Neural cell (in vitro differentiated cells): ENCODE measurements at regions not wholly inside any gene's neighbourhood (a gene's known extent, or its start where the extent isn't known, plus 50 kb on each side); places are given as distances from the start of the nearest gene placed in this dataset.

ENCODE experiments used
- H2AFZ ChIP-seq: fragments of 200-600, 300-800 bp; sonication (generic), shearing (Covaris generic); 2 replicates; pipeline ENCODE4 v1.6.0; 2014; ENCODE audit warnings: low read depth, mild to moderate bottlenecking, antibody characterized with exemption, low read length, moderate library complexity
- H3F3A ChIP-seq: fragments of 200-600 bp; shearing (Covaris generic); 2 replicates; pipeline ENCODE4 v1.6.1; 2016; ENCODE audit warnings: mild to moderate bottlenecking, moderate library complexity, mixed read lengths, antibody characterized with exemption, low read length; ENCODE audit not compliant: insufficient read depth, poor library complexity, severe bottlenecking
- H3K27ac ChIP-seq: fragments of 200-600, 300-800 bp; sonication (generic), shearing (Covaris generic); 2 replicates; pipeline ENCODE4 v1.5.1; 2014; ENCODE audit warnings: mild to moderate bottlenecking, low read length, moderate library complexity
- H3K27me3 ChIP-seq: fragments of 300-800, 200-600 bp; sonication (generic), shearing (Covaris generic); 2 replicates; pipeline ENCODE4 v1.6.0; 2014; ENCODE audit warnings: mild to moderate bottlenecking, low read depth, low read length, moderate library complexity; ENCODE audit not compliant: insufficient read depth
- H3K36me3 ChIP-seq: fragments of 300-800, 200-600 bp; sonication (generic), shearing (Covaris generic); 2 replicates; pipeline ENCODE4 v1.5.1; 2014; ENCODE audit warnings: mild to moderate bottlenecking, antibody characterized with exemption, low read length, moderate library complexity; ENCODE audit not compliant: insufficient read depth
- H3K4me2 ChIP-seq: fragments of 300-800, 200-600 bp; sonication (generic), shearing (Covaris generic); 2 replicates; pipeline ENCODE4 v1.6.0; 2014; ENCODE audit warnings: mild to moderate bottlenecking, low read length
- H3K4me3 ChIP-seq: fragments of 300-800, 200-600 bp; sonication (generic), shearing (Covaris generic); 2 replicates; pipeline ENCODE4 v1.5.1; 2014; ENCODE audit warnings: mild to moderate bottlenecking, low read length, moderate library complexity
- H3K79me2 ChIP-seq: fragments of 200-600 bp; shearing (Covaris generic); replicated peaks from 2 replicates; pipeline ENCODE4 v1.6.0; 2014; ENCODE audit warnings: mild to moderate bottlenecking, low read length, moderate library complexity; ENCODE audit not compliant: insufficient read depth
- H3K9ac ChIP-seq: fragments of 300-800, 200-600 bp; sonication (generic), shearing (Covaris generic); 2 replicates; pipeline ENCODE4 v1.6.1; 2016; ENCODE audit warnings: mild to moderate bottlenecking, low read length, mixed read lengths
- H3K9me2 ChIP-seq: fragments of 200-600 bp; shearing (Covaris generic); 2 replicates; pipeline ENCODE4 v1.6.1; 2016; ENCODE audit warnings: mild to moderate bottlenecking, low read length, mixed read lengths; ENCODE audit not compliant: insufficient read depth
- H3K9me3 ChIP-seq: fragments of 200-600, 300-800 bp; sonication (generic), shearing (Covaris generic); 2 replicates; pipeline ENCODE4 v1.6.1; 2016; ENCODE audit warnings: mild to moderate bottlenecking, mixed run types, low read length, moderate library complexity, mixed read lengths
- H4K20me1 ChIP-seq: fragments of 200-600 bp; shearing (Covaris generic); 2 replicates; pipeline ENCODE4 v1.6.1; 2016; ENCODE audit warnings: mild to moderate bottlenecking, mixed run types; ENCODE audit not compliant: insufficient read depth
- EP300 ChIP-seq: fragments of 450-650 bp; conservative IDR thresholded peaks from 2 replicates; pipeline ENCODE4 v1.6.1; 2014; ENCODE audit warnings: antibody characterized with exemption, mild to moderate bottlenecking, moderate library complexity; ENCODE audit not compliant: poor library complexity, severe bottlenecking
- EZH2 ChIP-seq: fragments of 200-600, 300-800 bp; shearing (Covaris generic), sonication (generic); IDR thresholded peaks from 2 replicates; pipeline ENCODE4 v1.6.1; 2014; ENCODE audit warnings: antibody characterized with exemption, low read length, borderline replicate concordance, mild to moderate bottlenecking; ENCODE audit not compliant: insufficient read depth, poor library complexity, severe bottlenecking
- MXI1 ChIP-seq: fragments of 450-650 bp; conservative IDR thresholded peaks from 2 replicates; pipeline ENCODE4 v1.6.1; 2014; ENCODE audit warnings: antibody characterized with exemption, mild to moderate bottlenecking; ENCODE audit not compliant: poor library complexity, severe bottlenecking
- POLR2AphosphoS5 ChIP-seq: IDR thresholded peaks from 2 replicates; pipeline ENCODE4 v1.6.1; 2012
- RAD21 ChIP-seq: fragments of 450-650 bp; conservative IDR thresholded peaks from 2 replicates; pipeline ENCODE4 v1.6.1; 2014; ENCODE audit warnings: antibody characterized with exemption, mild to moderate bottlenecking, moderate library complexity
- REST ChIP-seq: IDR thresholded peaks from 2 replicates; pipeline ENCODE4 v1.6.1; 2012; ENCODE audit warnings: borderline replicate concordance
- SMC3 ChIP-seq: fragments of 450-650 bp; conservative IDR thresholded peaks from 2 replicates; pipeline ENCODE4 v1.6.1; 2014; ENCODE audit warnings: antibody characterized with exemption, mild to moderate bottlenecking, moderate library complexity; ENCODE audit not compliant: poor library complexity
- TAF1 ChIP-seq: IDR thresholded peaks from 2 replicates; pipeline ENCODE4 v1.6.1; 2012; ENCODE audit warnings: low read depth
- TF ChIP-seq, protein P1 (sequence below): fragments of 450-650 bp; IDR thresholded peaks from 2 replicates; pipeline ENCODE4 v1.5.1; 2014; ENCODE audit warnings: antibody characterized with exemption, mild to moderate bottlenecking, moderate library complexity; ENCODE audit not compliant: poor library complexity, severe bottlenecking

DNA sequence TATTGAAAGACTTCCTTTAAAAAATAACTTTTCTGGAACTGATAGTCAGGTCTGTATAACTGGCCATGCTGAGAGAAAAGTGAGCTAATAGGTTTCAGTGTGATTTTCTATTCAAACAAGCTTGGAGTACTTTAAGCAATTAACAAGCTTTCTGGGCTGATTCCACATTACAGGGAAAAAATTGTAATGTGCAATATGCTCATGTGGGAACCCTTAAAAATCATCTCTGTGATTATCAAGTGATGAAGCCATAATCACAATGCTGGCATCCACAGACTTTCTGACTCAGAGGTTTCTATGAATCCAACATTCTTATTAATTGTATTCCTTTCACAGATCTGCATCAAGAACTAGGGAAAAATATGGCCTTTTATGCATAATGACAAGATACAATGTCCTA, 212.2 kb upstream of the ACO1 start:
- Histone ChIP-seq H3K27me3 (no peaks in the 10 kb centered on the region), H3K9me3 (no peaks in the 10 kb centered on the region), H3K79me2 (no peaks in the 10 kb centered on the region), H3K9me2 (no peaks in the 10 kb centered on the region), H3K4me2 (no peak overlapping the region), H3F3A (no peaks in the 10 kb centered on the region), H3K27ac (peak overlapping the region; percentile 10), H3K36me3 (no peaks in the 10 kb centered on the region), H3K4me3 (no peak overlapping the region), H2AFZ (no peak overlapping the region), H3K9ac (no peak overlapping the region), H4K20me1 (no peaks in the 10 kb centered on the region)
- TF ChIP-seq EZH2 (no peak), EP300 (no peak)

DNA sequence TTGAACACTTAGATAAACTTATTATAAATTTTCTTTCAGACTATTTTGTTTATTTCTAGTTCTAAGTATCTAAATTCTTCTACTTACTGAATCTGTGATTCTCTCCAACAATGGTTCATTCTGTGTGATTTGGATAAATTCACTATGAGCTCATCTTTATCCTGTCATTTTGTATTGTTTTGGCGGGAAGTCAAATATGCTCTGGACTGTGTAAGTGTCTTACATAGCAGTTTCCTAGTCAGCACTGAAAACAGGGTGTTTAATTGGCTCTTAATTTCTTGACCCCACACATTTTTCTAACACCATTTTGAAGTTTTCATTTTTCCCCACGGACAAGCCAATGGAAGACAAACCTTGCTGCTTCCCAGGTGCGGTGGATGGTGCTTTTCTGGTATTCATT, 207.0 kb upstream of the ACO1 start:
- no peak overlapping the region for H3K9ac ChIP-seq

GRCh38 chr9:32180597-32180996, 203.8 kb upstream of the ACO1 start:
- H3K9me2 ChIP-seq, result no peaks in the 10 kb centered on the region
- H3K36me3 ChIP-seq, result no peaks in the 10 kb centered on the region
- H3K27me3 ChIP-seq, result no peaks in the 10 kb centered on the region
- H3K9me3 ChIP-seq, result no peaks in the 10 kb centered on the region
- no peak overlapping the region for H3K27ac ChIP-seq
- no peak overlapping the region for H2AFZ ChIP-seq
- TF ChIP-seq, protein P1, sequence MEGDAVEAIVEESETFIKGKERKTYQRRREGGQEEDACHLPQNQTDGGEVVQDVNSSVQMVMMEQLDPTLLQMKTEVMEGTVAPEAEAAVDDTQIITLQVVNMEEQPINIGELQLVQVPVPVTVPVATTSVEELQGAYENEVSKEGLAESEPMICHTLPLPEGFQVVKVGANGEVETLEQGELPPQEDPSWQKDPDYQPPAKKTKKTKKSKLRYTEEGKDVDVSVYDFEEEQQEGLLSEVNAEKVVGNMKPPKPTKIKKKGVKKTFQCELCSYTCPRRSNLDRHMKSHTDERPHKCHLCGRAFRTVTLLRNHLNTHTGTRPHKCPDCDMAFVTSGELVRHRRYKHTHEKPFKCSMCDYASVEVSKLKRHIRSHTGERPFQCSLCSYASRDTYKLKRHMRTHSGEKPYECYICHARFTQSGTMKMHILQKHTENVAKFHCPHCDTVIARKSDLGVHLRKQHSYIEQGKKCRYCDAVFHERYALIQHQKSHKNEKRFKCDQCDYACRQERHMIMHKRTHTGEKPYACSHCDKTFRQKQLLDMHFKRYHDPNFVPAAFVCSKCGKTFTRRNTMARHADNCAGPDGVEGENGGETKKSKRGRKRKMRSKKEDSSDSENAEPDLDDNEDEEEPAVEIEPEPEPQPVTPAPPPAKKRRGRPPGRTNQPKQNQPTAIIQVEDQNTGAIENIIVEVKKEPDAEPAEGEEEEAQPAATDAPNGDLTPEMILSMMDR, result no peak
- no peak for TF ChIP-seq RAD21
- no peak for TF ChIP-seq REST
- TF ChIP-seq SMC3, result no peak
- TF ChIP-seq EP300, result no peak
- no peak for TF ChIP-seq EZH2
- no peak for TF ChIP-seq MXI1
- no peak for TF ChIP-seq TAF1
- TF ChIP-seq POLR2AphosphoS5, result no peak
- no peak overlapping the region for H3K4me2 ChIP-seq
- no peak overlapping the region for H3K9ac ChIP-seq
- no peaks in the 10 kb centered on the region for H4K20me1 ChIP-seq
- H3K4me3 ChIP-seq, result no peak overlapping the region
- H3F3A ChIP-seq, result no peaks in the 10 kb centered on the region
- H3K79me2 ChIP-seq, result no peaks in the 10 kb centered on the region

More for the DNA sequence above, 207.0 kb upstream of the ACO1 start:
- Histone ChIP-seq H3K79me2 (no peaks in the 10 kb centered on the region), H3K27me3 (no peaks in the 10 kb centered on the region), H3K4me2 (no peak overlapping the region), H3K36me3 (no peaks in the 10 kb centered on the region), H3K4me3 (no peak overlapping the region), H3F3A (no peaks in the 10 kb centered on the region), H3K9me2 (no peaks in the 10 kb centered on the region), H3K9me3 (no peaks in the 10 kb centered on the region), H4K20me1 (no peaks in the 10 kb centered on the region), H2AFZ (no peak overlapping the region), H3K27ac (no peak overlapping the region)
- TF ChIP-seq EP300 (no peak), REST (no peak), MXI1 (no peak), EZH2 (no peak), RAD21 (no peak)
